GM19467 (cell line): ENCODE measurements at regions not wholly inside any gene's neighbourhood (a gene's known extent, or its start where the extent isn't known, plus 50 kb on each side); places are given as distances from the start of the nearest gene placed in this dataset.

Experiments used
- ATAC-seq: cut with Tn5 transposase; IDR thresholded peaks from one replicate; pipeline ENCODE4 v1.9.1; 2021; ENCODE audit warnings: mild to moderate bottlenecking, moderate library complexity; ENCODE audit not compliant: unreplicated experiment

DNA sequence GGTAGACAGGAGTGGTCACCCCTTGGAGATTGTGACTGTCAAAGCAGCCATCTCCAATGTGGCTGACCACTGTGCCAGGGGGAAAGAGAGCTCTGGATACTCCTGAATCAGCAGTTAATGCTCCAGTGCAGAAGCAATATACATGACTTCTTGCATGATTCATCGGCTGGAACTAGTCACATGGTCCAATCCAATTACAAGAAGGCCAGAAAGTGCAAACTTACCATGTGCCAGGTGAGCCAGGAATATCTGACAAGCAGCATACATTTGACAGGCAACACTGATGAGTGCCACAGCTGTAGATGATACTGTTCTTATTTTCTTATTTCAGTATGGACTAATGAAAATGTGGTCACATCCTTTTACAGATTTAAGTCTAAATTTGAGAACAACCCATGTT lies 440.0 kb upstream of the MPDZ start:
- ATAC-seq: no peak

DNA sequence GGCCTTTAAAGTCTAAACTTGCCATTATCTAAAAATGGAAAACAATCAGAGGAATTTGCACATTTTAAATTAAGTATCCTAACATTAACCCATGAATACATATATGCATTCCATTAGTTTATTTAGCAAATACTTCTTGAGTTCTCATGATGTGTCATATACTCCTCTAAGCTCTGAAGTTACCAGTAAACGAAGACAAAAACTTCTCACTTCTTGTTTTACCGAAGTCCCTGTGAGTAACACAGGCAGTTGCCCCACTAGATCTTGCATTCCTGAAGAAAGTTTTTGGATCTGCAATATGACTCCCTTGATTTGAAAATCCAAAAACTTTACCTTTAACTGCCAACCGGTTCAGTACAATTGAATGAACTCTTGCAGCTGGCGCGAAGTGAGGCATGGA lies 439.0 kb upstream of the MPDZ start:
- ATAC-seq: no peak

DNA sequence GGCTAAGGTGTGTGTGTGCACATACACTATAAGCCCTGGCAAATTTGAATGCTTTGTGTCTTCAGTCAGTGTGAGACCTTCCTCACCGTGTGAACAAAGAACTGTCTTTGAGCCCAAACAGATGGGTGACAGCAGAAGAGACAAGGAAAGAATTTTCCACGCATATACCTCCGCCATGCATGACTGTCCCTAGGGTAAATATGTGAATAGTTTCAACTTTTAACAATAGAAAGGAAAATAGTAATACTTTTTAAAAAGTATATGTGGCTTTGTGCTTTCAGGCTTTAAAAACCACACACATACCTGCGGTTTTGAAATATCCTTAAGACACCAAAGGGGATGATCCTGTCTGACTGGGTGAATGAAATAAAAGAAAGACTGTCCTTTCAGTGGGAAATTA lies 438.6 kb upstream of the MPDZ start:
- no peak for ATAC-seq

DNA sequence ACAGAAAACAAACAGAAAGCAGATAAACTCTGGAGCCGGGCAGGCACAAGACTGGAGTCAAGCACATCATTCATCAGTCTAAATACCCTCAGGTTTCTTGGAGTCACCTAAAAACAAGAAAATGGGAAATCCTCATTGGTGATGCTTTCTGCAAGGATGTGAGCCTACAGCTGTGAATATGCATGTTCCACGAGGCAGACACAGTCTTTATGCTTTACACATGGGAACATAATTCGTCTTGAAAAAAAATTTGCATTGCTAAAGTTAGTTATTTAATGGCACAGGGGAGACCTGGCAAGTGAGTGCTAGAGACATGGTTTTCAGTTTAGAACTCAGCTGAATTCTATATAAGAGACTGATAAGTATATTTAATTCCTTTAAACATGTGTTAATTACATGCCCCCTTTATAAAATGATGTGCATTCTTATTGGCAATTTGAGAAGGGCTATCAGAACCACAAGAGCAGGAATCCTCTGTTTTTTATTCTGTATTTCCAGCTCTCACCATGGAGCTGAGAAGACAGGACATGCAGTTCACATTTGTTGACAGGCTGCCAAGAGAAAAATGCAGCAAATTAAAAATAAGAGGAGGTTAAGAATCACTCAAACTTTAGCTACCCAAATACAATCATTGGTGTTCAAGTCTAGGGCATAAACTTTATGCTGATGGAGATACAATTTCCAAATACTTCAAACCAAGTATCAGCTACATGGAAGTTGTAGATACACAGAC lies 438.0 kb upstream of the MPDZ start:
- ATAC-seq: no peak

DNA sequence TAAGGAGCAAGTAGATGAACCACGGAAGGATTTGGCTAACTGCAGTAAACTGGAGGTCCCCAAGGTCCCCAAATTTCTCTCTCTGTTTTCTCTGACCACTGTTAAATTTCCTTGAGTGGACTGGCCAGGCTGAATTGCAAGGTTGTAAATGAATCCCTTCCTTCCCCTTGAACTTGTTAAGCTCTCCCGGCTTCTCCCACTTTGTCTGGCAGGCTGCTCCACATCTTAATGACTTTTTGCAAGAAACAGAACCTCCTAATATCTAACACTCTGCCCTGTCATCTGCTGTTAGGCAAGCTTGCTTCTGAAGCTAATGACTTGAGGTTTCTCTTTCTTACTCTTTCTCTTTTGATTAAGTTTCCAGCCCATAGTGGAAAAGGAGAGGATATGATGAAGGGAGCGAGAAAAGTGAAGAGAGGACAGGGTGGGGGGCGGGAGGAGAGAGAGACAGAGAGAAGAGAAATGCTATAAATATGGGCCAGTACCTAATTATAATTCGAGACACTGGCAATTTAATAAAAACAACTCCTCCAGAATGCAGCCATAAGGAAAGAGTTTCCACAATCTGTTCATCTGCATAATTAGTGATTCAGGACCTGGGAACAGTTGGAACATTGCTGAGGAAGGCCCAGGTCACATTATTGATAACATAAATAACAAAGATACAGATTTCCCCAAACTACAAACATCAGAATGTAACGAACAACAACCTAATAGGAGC lies 437.3 kb upstream of the MPDZ start:
- ATAC-seq: no peak

DNA sequence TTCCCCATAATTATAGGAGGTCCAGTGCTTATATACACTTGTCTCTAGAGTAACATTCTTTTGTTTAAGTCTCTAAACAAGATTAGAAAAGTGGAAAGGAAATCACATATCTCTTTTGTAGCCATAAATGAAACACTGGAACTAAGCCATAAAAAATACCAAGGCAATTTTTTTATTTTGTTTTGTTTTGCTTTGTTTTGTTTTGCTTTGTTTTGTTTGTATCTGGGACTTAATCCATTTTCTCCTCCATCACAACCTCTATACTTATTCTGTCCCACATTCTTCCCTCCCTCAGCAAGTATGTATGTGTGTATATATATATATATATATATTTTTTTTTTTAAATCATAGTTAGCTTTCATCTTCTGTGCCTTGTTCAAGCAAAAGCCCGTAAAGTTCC lies 436.6 kb upstream of the MPDZ start:
- no peak for ATAC-seq

DNA sequence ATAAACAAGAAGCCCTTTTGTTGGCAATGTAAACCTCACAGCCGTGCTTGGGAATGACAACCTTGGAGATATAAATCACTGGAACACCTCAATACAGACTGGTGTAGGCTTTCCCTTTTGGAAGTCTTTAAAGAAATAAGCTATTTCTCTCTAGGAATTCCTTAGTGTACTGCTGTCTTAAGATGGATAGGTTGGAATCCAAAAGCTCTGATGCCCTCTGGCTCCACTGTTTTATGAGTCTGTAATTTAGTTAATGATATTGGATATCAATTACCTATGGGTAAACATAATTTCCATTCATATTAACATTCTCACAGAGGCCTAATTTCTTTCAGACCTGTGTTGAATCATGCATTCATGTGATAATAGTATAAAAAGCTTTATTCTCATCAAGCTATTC lies 435.9 kb upstream of the MPDZ start:
- no peak for ATAC-seq

DNA sequence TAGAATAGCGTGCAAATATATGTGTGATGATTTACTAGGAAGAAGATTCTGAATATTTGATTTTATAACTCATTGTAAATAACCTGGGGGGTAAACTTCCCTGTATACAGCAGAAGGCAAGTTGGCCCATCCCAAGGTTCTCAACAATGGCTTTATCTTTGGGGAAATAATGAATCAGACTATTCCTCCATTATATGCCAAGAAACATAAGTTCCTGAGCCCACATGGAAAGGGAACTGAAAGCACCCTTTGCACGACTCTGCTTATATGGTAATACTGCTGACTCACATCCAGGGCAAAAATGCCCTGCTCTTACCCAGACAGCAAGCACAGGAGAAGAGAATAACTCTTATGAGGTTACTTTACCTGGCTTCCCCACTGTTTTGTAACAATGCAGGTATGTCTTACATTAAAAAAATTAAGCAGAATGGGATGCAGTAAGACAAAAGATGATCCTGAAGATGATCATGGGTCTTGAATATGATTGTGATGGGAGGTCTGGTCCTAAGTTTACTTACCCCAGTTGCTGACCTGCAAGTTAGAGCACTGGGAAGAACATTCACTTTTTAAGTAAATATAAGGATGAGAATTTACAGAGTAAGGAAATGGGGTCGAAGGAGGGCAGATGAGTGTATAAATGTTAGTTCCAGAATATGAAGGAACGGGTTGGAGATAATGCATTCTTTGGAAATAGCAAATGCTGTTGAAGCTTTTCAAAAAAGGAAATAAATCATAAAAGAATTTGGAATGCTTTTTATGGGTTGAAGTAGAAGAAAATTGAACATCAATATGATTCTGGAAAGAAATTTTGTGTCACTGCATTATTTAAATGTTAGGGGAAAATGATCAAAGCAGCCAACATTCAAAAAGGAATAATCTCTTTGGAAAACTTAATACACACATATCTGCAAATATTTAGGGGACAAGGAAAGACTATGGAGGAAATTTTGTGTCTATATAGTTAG lies 428.4 kb upstream of the MPDZ start:
- no peak for ATAC-seq

DNA sequence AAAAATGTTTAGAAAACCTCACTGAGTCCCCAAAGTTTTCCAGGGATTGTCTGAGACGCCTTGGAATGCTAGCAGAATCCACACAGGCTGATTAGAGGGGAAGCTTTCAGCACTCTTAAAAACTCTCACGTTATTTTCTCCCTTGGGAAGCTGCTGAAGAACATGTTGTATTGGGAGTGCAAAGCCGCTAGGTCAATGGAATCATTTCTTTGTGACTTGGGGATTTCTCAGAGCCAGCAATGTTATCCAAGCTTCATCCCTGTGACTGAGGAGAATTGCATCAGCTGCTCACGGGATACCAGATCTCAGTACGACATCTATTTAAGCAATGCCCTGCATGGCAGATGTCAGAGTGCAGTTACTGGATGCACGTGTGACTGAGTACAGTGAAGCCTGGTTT lies 426.4 kb upstream of the MPDZ start:
- no peak for ATAC-seq

DNA sequence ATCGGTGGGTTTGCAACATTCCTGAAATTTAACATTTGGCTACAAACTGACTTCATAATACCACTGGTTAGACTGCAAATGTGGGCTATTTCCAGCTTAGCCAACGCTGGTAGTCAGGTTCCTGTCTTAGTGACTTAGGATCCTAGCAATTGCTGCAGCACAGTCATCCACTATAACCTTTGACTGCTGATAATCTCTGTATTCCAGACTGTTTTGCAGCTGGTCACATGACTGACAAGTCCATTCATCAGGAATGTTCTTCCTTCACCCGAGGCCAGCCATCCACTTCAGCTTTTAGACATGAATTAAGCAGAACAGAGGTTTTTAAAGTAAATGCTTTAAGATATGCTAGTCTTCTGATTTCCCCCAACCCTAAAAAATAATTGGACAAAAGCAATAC lies 425.9 kb upstream of the MPDZ start:
- ATAC-seq: no peak

DNA sequence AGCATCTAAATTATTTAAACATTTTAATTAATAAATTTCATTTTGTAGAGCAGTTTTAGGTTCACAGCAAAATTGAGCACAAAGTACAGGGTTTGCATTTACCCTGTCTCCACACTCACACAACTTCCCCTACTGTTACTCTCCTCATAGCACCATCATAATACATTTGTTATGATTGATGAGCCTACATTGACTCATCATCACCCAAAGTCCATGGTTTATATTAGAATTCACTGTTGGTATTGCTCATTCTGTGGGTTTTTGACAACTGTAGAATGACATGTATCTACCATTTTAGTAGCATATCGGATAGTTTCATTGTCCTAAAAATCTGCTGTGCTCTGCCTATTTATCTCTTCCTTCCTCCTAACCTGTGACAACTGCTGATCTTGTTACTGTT lies 411.1 kb upstream of the MPDZ start:
- no peak for ATAC-seq

DNA sequence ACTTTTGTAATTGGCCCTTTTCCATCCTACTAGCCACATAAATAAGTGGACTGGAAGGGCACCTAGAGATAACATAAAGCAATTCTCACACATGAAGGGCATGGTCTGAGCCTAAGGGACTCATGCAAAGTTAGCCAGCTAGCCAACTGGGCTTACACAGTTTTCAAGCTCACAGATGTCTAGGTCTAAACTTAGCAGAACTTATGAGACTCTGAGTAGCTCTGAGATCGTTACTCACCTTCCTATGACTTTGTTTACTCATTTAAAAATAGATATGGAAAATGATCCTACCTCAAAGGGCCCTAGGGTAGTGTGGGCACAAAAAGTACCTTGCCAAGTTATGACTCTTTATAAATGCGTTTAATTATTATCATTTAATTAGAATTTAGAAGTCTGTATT lies 410.4 kb upstream of the MPDZ start:
- ATAC-seq: no peak

DNA sequence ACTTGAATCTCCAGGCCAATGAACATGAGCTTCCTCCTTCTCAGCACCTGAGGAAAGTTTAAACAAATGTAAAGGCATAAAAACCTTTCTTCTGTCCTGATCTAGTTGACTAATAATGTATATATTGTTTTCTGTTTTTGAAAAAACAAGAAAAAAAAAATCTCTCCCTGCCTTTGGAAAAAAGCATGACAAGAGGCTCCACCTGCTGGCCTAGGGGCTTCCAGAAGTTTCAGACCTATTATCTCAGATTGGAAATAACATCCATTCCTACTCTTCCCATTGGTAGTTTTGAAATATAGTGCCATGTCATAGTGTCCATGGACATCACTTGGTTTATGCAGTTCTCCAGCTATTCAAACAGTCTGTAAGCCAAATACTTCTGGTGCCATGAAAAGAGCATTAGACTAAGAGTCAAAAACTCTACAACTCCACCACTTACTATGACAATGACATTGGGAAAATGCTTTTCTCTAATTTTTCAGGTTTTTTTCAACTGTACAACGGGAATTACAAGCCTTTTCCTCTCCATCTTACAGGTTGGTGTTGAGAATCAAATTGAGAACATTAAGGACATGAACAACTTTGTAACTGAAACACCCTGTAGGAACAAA lies 409.6 kb upstream of the MPDZ start:
- no peak for ATAC-seq

DNA sequence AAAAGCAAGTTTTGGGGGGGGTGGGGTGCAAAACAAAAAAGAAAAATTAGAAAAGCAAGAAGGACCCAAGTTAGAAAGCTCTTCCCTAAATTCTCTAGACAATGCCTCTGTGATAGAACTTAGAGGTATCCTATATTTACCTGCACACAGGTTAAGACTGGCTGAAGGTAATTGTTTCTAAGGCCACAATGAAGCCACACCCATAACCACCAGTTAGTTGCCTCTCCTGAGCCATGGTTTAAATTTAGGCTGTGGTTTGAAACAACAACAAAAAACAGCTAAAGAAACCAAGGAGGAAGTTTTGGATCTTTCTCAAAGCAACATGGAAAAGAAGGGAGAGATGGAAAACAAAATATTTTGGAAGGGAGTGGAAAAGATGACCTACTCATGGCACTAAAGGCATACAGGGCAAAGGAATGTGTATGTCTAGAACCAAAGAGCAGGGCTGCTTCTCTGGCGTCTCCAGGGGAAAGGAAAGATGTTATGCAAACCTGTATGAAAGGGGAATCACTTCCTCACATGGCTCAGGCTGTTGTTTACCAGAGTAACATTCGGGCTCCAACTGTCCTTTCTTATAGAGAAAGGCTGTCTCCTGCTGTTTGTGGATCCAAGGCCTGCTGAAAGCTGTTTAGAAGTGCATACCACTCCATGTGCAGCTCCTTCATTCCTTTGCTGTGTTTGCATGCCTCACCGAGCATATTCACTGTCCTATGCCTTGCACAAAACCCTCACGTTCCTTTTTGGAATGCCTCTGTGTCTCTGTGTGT lies 408.9 kb upstream of the MPDZ start:
- no peak for ATAC-seq

DNA sequence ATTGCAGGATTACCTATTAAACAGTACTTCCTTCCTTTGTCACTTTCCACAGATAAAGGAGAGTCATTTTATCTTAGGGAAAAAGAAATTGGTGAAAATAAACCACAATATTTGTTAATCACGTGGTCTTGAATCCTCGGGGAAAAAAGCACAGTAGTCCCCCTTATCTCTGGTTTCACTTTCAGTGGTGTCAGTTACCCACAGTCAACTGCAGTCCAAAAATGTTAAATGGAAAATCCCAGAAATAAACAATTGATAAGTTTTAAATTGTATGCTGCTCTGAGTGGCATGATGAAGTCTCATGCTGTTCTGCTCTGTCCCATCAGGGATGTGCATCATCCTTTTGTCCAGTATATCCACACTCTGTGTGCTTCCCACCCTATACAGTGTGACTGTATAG lies 405.2 kb upstream of the MPDZ start:
- ATAC-seq: no peak

DNA sequence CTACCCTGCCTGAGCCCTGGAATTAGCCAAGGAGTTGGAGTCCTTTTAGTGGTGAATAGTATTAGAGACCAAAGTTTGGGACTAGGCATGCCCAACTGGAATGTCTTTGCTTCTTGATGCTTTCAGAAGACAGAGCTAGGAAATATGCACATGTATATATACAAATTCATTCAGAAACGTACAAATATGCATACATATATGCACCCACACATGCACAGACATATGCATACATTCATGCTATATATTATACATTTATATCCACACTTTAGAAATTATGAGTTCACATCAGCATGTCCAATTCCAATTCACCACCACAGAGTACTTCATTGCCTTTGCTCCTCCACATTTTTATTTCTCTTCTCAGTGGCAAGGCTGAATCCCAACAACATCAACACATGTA lies 398.3 kb upstream of the MPDZ start:
- no peak for ATAC-seq

DNA sequence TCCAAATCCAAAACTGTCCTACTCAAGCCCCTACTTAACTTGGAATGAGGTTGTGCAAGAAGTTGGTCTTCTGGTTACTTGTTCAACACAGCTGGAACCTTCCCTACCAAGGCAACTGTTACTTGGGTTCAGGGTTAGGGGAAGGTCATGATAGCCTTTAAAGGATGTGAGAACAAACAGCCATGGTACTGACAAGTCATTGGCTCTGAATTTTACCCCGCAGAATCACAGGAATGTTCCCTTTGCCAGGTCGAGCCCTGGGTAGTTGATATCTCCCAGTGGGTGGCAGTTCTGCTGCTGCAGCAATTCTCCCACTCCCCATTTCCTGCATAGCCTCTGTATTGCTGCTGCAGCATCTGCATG lies 396.1 kb upstream of the MPDZ start:
- ATAC-seq: no peak

DNA sequence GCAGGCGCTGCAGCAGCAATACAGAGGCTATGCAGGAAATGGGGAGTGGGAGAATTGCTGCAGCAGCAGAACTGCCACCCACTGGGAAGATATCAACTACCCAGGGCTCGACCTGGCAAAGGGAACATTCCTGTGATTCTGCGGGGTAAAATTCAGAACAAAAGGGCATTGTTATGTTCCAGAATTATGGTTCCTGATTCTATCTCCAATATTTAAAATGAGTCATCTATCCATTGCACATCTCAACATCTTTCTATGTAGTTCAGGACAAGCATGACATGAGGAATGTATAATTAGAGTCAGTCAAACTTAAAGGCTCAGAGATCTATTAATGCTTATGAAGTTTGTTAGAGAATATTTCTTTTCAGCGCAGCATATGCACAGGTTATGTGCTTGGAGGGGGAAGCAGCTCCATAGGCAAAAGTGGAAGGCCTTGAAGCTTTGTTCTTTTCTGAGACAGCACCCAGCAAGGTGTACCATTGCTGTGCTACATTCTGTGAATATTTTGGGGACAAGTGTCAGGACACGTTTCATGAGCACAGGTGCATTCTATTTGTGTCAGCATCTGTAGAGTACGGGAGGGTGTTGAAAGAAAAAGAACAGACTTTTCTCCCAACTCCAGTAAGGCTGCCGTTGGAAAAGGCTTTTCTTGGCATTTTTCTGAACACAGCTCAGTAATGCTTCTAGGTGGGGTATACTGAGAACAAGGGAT lies 395.6 kb upstream of the MPDZ start:
- ATAC-seq: no peak

DNA sequence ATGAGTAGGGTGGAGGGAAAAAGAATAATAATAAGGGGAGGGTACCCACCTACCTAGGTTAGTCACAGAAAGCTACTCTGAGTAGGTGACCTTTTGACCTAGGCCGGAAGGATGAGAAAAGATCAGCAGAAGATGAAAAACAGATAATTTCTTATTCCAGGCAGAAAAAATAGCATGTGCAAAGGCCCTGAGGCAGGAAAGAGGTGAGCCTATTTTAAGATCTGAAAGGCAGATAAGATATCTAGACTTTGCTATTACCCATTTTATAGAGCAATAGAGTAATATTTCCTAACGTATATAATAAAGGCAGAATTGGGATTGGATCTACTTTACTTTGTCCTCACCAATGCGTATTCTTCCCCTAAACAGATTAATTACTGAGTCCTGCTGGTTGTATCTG lies 393.9 kb upstream of the MPDZ start:
- no peak for ATAC-seq
